Fibroblast of lung (primary cell): ENCODE measurements at regions not wholly inside any gene's neighbourhood (a gene's known extent, or its start where the extent isn't known, plus 50 kb on each side); places are given as distances from the start of the nearest gene placed in this dataset.

Experiments used
- EZH2 ChIP-seq: IDR thresholded peaks from 2 replicates; pipeline ENCODE4 v1.5.1; 2012; ENCODE audit warnings: low read length, control low read depth, mild to moderate bottlenecking; ENCODE audit errors: missing control alignments
- TF ChIP-seq, protein P1 (sequence below), 2 donors: IDR thresholded peaks in 1 of 2; conservative IDR thresholded peaks in 1 of 2; 1 replicate in 1 of 2; 2 replicates in 1 of 2; pipeline ENCODE4 v1.5.1; 2011 to 2012; ENCODE audit warnings: low read length in 2 of 2, control low read depth in 1 of 2, inconsistent platforms in 1 of 2, low read depth in 1 of 2, mild to moderate bottlenecking in 1 of 2

GRCh38 chr20:11394145-11394833, 523.4 kb upstream of the BTBD3 start:
- TF ChIP-seq, protein P1, sequence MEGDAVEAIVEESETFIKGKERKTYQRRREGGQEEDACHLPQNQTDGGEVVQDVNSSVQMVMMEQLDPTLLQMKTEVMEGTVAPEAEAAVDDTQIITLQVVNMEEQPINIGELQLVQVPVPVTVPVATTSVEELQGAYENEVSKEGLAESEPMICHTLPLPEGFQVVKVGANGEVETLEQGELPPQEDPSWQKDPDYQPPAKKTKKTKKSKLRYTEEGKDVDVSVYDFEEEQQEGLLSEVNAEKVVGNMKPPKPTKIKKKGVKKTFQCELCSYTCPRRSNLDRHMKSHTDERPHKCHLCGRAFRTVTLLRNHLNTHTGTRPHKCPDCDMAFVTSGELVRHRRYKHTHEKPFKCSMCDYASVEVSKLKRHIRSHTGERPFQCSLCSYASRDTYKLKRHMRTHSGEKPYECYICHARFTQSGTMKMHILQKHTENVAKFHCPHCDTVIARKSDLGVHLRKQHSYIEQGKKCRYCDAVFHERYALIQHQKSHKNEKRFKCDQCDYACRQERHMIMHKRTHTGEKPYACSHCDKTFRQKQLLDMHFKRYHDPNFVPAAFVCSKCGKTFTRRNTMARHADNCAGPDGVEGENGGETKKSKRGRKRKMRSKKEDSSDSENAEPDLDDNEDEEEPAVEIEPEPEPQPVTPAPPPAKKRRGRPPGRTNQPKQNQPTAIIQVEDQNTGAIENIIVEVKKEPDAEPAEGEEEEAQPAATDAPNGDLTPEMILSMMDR (conservative IDR thresholded peaks at IDR 0.05 in 1 of 2, IDR thresholded peaks at IDR 0.05 in 1 of 2; ENCODE audit: low read depth in 1 of 2, low read length in 2 of 2): no peak
- no peak for TF ChIP-seq EZH2
